ENCODE measurements at regions not wholly inside any gene's neighbourhood (a gene's known extent, or its start where the extent isn't known, plus 50 kb on each side); places are given as distances from the start of the nearest gene placed in this dataset.

GRCh38 chr2:234733795-234734600, 217.8 kb upstream of the SH3BP4 start:
- H3K27ac ChIP-seq: no peak overlapping the region
- H3K9ac ChIP-seq (ENCODE audit: insufficient read length): no peak overlapping the region
- no peaks in the 10 kb centered on the region for H3K9me3 ChIP-seq (ENCODE audit: low read depth, low read length)
- no peaks in the 10 kb centered on the region for H3K36me3 ChIP-seq (ENCODE audit: insufficient read depth, low read length)
- TF ChIP-seq EZH2 (IDR thresholded peaks at IDR 0.05): no peak
- no peak for DNase-seq (ENCODE audit: low read depth, low spot score)
- H3K4me3 ChIP-seq: no peak overlapping the region

- Histone ChIP-seq H3K27ac (no peak overlapping the region), H3K9ac (ENCODE audit: insufficient read length) (no peak overlapping the region), H3K36me3 (ENCODE audit: insufficient read depth, low read length) (no peaks in the 10 kb centered on the region), H3K4me3 (no peak overlapping the region), H3K9me3 (ENCODE audit: low read depth, low read length) (no peaks in the 10 kb centered on the region)
- DNase-seq (ENCODE audit: low read depth, low spot score): no peak
- TF ChIP-seq EZH2 (IDR thresholded peaks at IDR 0.05) (no peak), POLR2AphosphoS5 (IDR thresholded peaks at IDR 0.05; ENCODE audit: borderline replicate concordance, low read depth, low read length) (no peak), FOXP2 (optimal IDR thresholded peaks at IDR 0.05; ENCODE audit: control extremely low read depth, extremely low read length, insufficient read depth) (no peak)
Observed at GRCh38 chr2:234733093-234733489, 218.7 kb upstream of the SH3BP4 start.

GRCh38 chr2:234732404-234733092, 219.3 kb upstream of the SH3BP4 start:
- no peaks in the 10 kb centered on the region for H3K9me3 ChIP-seq (ENCODE audit: low read depth, low read length)
- TF ChIP-seq POLR2AphosphoS5 (IDR thresholded peaks at IDR 0.05; ENCODE audit: borderline replicate concordance, low read depth, low read length): no peak
- TF ChIP-seq EZH2 (IDR thresholded peaks at IDR 0.05): no peak
- no peak for TF ChIP-seq FOXP2 (optimal IDR thresholded peaks at IDR 0.05; ENCODE audit: control extremely low read depth, extremely low read length, insufficient read depth)
- no peak overlapping the region for H3K4me3 ChIP-seq
- DNase-seq (ENCODE audit: low read depth, low spot score): no peak
- no peak overlapping the region for H3K9ac ChIP-seq (ENCODE audit: insufficient read length)
- H3K36me3 ChIP-seq (ENCODE audit: insufficient read depth, low read length): no peaks in the 10 kb centered on the region
- H3K27ac ChIP-seq: no peak overlapping the region

- Histone ChIP-seq H3K9me3 (ENCODE audit: low read depth, low read length) (no peaks in the 10 kb centered on the region), H3K36me3 (ENCODE audit: insufficient read depth, low read length) (no peaks in the 10 kb centered on the region), H3K9ac (ENCODE audit: insufficient read length) (no peak overlapping the region), H3K4me3 (no peak overlapping the region), H3K27ac (no peak overlapping the region)
- no peak for TF ChIP-seq FOXP2 (optimal IDR thresholded peaks at IDR 0.05; ENCODE audit: control extremely low read depth, extremely low read length, insufficient read depth)
- no peak for TF ChIP-seq EZH2 (IDR thresholded peaks at IDR 0.05)
- TF ChIP-seq POLR2AphosphoS5 (IDR thresholded peaks at IDR 0.05; ENCODE audit: borderline replicate concordance, low read depth, low read length): no peak
- DNase-seq (ENCODE audit: low read depth, low spot score): no peak
Observed at GRCh38 chr2:234731236-234731635, 220.6 kb upstream of the SH3BP4 start.

GRCh38 chr2:234730066-234730640, 221.7 kb upstream of the SH3BP4 start:
- Histone ChIP-seq H3K9me3 (ENCODE audit: low read depth, low read length) (no peaks in the 10 kb centered on the region), H3K36me3 (ENCODE audit: insufficient read depth, low read length) (no peaks in the 10 kb centered on the region), H3K4me3 (no peak overlapping the region), H3K27ac (no peak overlapping the region), H3K9ac (ENCODE audit: insufficient read length) (no peak overlapping the region)
- no peak for DNase-seq (ENCODE audit: low read depth, low spot score)
- TF ChIP-seq POLR2AphosphoS5 (IDR thresholded peaks at IDR 0.05; ENCODE audit: borderline replicate concordance, low read depth, low read length): no peak
- no peak for TF ChIP-seq FOXP2 (optimal IDR thresholded peaks at IDR 0.05; ENCODE audit: control extremely low read depth, extremely low read length, insufficient read depth)
- TF ChIP-seq EZH2 (IDR thresholded peaks at IDR 0.05): no peak

GRCh38 chr2:234725528-234726264, 226.1 kb upstream of the SH3BP4 start:
- no peak overlapping the region for H3K4me3 ChIP-seq
- TF ChIP-seq POLR2AphosphoS5 (IDR thresholded peaks at IDR 0.05; ENCODE audit: borderline replicate concordance, low read depth, low read length) (no peak), FOXP2 (optimal IDR thresholded peaks at IDR 0.05; ENCODE audit: control extremely low read depth, extremely low read length, insufficient read depth) (no peak), EZH2 (IDR thresholded peaks at IDR 0.05) (no peak)
- no peaks in the 10 kb centered on the region for H3K36me3 ChIP-seq (ENCODE audit: insufficient read depth, low read length)
- H3K9ac ChIP-seq (ENCODE audit: insufficient read length): no peak overlapping the region
- no peak overlapping the region for H3K27ac ChIP-seq
- H3K9me3 ChIP-seq (ENCODE audit: low read depth, low read length): no peaks in the 10 kb centered on the region
- DNase-seq (ENCODE audit: low read depth, low spot score): no peak

DNA sequence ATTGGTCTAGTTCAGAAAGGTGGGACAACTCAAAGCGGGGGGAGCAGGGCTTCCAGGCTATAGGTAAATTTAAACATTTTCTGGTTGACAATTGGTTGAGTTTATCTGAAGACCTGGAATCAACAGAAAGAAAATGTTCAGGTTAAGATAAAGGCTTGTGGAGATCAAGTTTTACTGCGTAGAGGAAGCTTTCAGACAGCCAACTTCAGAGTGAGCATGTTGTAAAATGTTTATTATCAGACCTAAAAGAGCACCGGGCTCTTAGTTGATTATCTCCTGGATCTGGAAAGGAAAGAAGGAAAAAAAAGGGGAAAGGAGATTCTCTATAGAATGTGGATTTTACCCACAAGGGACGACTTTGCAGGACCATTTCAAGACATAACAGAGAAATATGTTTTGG, 227.0 kb upstream of the SH3BP4 start:
- Histone ChIP-seq H3K4me3 (no peak overlapping the region), H3K36me3 (ENCODE audit: insufficient read depth, low read length) (no peaks in the 10 kb centered on the region), H3K27ac (no peak overlapping the region), H3K9ac (ENCODE audit: insufficient read length) (no peak overlapping the region), H3K9me3 (ENCODE audit: low read depth, low read length) (no peaks in the 10 kb centered on the region)
- TF ChIP-seq POLR2AphosphoS5 (IDR thresholded peaks at IDR 0.05; ENCODE audit: borderline replicate concordance, low read depth, low read length) (no peak), EZH2 (IDR thresholded peaks at IDR 0.05) (no peak), FOXP2 (optimal IDR thresholded peaks at IDR 0.05; ENCODE audit: control extremely low read depth, extremely low read length, insufficient read depth) (no peak)
- DNase-seq (ENCODE audit: low read depth, low spot score): no peak

DNA sequence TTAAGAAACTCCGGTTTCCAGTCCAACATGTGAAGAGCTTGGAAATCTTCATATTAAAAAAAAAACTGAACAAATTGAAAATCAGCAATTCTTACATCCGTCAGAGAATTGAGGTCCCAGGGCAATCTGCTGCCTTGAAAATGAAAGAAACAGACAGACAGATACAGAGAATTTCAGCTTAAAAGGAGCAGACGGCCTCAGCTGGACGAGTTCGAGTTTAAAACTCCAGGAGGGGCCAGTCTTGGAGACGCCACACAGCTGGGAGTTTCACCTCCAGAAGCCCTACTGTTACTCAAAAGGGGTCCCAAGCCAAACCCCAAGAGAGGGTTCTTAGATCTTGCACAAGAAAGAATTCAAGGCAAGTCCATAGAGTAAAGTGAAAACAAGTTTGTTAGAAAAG, 226.5 kb upstream of the ARL4C start:
- DNase-seq (ENCODE audit: low read depth, low spot score): no peak
- Histone ChIP-seq H3K9me3 (ENCODE audit: low read depth, low read length) (no peaks in the 10 kb centered on the region), H3K9ac (ENCODE audit: insufficient read length) (no peak overlapping the region), H3K36me3 (ENCODE audit: insufficient read depth, low read length) (no peaks in the 10 kb centered on the region), H3K4me3 (peak overlapping the region; percentile 8; the same call in 1 of the 2 replicates), H3K27ac (peak overlapping the region; percentile 63)
- TF ChIP-seq EZH2 (IDR thresholded peaks at IDR 0.05): no peak
- no peak for TF ChIP-seq POLR2AphosphoS5 (IDR thresholded peaks at IDR 0.05; ENCODE audit: borderline replicate concordance, low read depth, low read length)
- no peak for TF ChIP-seq FOXP2 (optimal IDR thresholded peaks at IDR 0.05; ENCODE audit: control extremely low read depth, extremely low read length, insufficient read depth)
